ENCODE measurements at regions not wholly inside any gene's neighbourhood (a gene's known extent, or its start where the extent isn't known, plus 50 kb on each side); places are given as distances from the start of the nearest gene placed in this dataset.

- BruUV-seq (replicated peaks), result no TSS peak
- ATAC-seq (no peak), DNase-seq (ENCODE audit: low spot score) (no peak), FAIRE-seq (no peak)
- H3K4me1 ChIP-seq (ENCODE audit: insufficient read depth, low read length), result peaks cover 5% of the 10 kb centered on the region; the same call in 1 of the 2 replicates
- H3K79me2 ChIP-seq (ENCODE audit: insufficient read depth, low read length), result no peaks in the 10 kb centered on the region
- H3K27ac ChIP-seq (ENCODE audit: extremely low read length, insufficient read depth, low read length), result no peak overlapping the region
- ChIA-PET CTCF (ENCODE audit: low intra/inter-chr PET ratio, low total read pairs) (no interaction called here), POLR2A (no interaction called here)
- intact Hi-C loops (cut with micrococcal nuclease; ENCODE audit: unreplicated experiment) (no loop called here), in situ Hi-C loops (cut with HindIII; ENCODE audit: extremely low pct_ligation_motif_present, low pct_unique_long_range_greater_than_20kb) (no loop called here)
- WGBS (ENCODE audit: low lambda C conversion rate), result 3% methylated on average over 4 of the region's 9 CpGs
- H4K20me1 ChIP-seq (ENCODE audit: insufficient read depth, low read length), result no peaks in the 10 kb centered on the region
- H3K36me3 ChIP-seq (replicated peaks in 1 of 2; ENCODE audit: control insufficient read depth in 1 of 2, insufficient read depth in 2 of 2, low read length in 2 of 2), result no peaks in the 10 kb centered on the region
- no peak for TF ChIP-seq ZNF646 (CRISPR knock-in tag; IDR thresholded peaks at IDR 0.05)
- no peak for TF ChIP-seq RELA (CRISPR knock-in tag; IDR thresholded peaks at IDR 0.05)
- no peak for TF ChIP-seq SP1 (IDR thresholded peaks at IDR 0.05)
- TF ChIP-seq SP1 (CRISPR knock-in tag; IDR thresholded peaks at IDR 0.05), result no peak
- no peak for TF ChIP-seq FOXO4 (CRISPR knock-in tag; conservative IDR thresholded peaks at IDR 0.05)
- no peak for TF ChIP-seq GPBP1L1 (CRISPR knock-in tag; IDR thresholded peaks at IDR 0.05)
- TF ChIP-seq SP4 (CRISPR knock-in tag; IDR thresholded peaks at IDR 0.05), result no peak
- TF ChIP-seq ZZZ3 (CRISPR knock-in tag; IDR thresholded peaks at IDR 0.05; ENCODE audit: borderline replicate concordance), result no peak
- TF ChIP-seq HNRNPH1 (optimal IDR thresholded peaks at IDR 0.05; ENCODE audit: low read depth, low read length), result no peak
- no peak for TF ChIP-seq MYPOP (CRISPR knock-in tag; IDR thresholded peaks at IDR 0.05)
- no peak for TF ChIP-seq ZNF570 (CRISPR knock-in tag; IDR thresholded peaks at IDR 0.05; ENCODE audit: borderline replicate concordance)
- TF ChIP-seq LCORL (IDR thresholded peaks at IDR 0.05), result no peak
- no peak for TF ChIP-seq LCORL (CRISPR knock-in tag; IDR thresholded peaks at IDR 0.05)
- H2AFZ ChIP-seq (ENCODE audit: low read length), result no peak overlapping the region
- H3K4me2 ChIP-seq (ENCODE audit: low read depth, low read length), result no peak overlapping the region
- no peaks in the 10 kb centered on the region for H3K9me3 ChIP-seq (ENCODE audit: low read length)
- no peak overlapping the region for H3K9ac ChIP-seq (ENCODE audit: insufficient read depth, low read depth, low read length)
- no peak overlapping the region for H3K4me3 ChIP-seq (replicated peaks in 1 of 3; ENCODE audit: insufficient read depth in 1 of 3, low read depth in 2 of 3, low read length in 3 of 3)
- H3K27me3 ChIP-seq (ENCODE audit: control insufficient read depth in 1 of 2, insufficient read depth in 2 of 2, low read length in 2 of 2), result peaks cover 5 to 48% of the 10 kb centered on the region in 2 experiments; a peak in 4 of 5 replicates
Measured at GRCh38 chr14:101465795-101466448, 95.4 kb upstream of the DIO3 start.
